ENCODE measurements at regions not wholly inside any gene's neighbourhood (a gene's known extent, or its start where the extent isn't known, plus 50 kb on each side); places are given as distances from the start of the nearest gene placed in this dataset.

DNA sequence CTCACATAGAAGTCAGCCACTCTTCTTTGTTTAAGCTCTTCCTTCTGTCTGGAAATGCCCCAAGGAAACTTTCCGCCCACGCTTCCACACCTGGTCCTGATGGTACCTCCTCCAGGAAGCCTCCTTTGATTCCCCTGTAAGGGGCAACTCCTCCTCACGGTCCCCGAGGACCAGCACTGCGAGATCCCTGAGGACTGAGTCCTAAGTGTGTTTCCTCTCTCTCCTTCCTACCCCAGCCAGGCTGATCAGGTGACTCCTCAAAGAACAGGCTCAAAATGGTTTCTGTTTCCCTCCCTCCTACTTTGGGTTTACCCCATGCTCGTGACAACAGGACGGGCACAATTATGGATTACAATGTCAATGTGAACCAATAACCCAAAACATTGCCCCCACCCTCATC is 63.0 kb upstream of the MED9 start:
- no peak for TF ChIP-seq FOXP2 (optimal IDR thresholded peaks at IDR 0.05; ENCODE audit: borderline replicate concordance, extremely low read depth, extremely low read length, insufficient read depth)
- no peak for TF ChIP-seq POLR2AphosphoS5 (IDR thresholded peaks at IDR 0.05; ENCODE audit: low read depth, low read length)
- TF ChIP-seq, protein P1, sequence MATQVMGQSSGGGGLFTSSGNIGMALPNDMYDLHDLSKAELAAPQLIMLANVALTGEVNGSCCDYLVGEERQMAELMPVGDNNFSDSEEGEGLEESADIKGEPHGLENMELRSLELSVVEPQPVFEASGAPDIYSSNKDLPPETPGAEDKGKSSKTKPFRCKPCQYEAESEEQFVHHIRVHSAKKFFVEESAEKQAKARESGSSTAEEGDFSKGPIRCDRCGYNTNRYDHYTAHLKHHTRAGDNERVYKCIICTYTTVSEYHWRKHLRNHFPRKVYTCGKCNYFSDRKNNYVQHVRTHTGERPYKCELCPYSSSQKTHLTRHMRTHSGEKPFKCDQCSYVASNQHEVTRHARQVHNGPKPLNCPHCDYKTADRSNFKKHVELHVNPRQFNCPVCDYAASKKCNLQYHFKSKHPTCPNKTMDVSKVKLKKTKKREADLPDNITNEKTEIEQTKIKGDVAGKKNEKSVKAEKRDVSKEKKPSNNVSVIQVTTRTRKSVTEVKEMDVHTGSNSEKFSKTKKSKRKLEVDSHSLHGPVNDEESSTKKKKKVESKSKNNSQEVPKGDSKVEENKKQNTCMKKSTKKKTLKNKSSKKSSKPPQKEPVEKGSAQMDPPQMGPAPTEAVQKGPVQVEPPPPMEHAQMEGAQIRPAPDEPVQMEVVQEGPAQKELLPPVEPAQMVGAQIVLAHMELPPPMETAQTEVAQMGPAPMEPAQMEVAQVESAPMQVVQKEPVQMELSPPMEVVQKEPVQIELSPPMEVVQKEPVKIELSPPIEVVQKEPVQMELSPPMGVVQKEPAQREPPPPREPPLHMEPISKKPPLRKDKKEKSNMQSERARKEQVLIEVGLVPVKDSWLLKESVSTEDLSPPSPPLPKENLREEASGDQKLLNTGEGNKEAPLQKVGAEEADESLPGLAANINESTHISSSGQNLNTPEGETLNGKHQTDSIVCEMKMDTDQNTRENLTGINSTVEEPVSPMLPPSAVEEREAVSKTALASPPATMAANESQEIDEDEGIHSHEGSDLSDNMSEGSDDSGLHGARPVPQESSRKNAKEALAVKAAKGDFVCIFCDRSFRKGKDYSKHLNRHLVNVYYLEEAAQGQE (IDR thresholded peaks at IDR 0.05; ENCODE audit: insufficient read depth in 1 of 2, low read depth in 2 of 2, low read length in 2 of 2) = no peak
